ENCODE measurements at regions not wholly inside any gene's neighbourhood (a gene's known extent, or its start where the extent isn't known, plus 50 kb on each side); places are given as distances from the start of the nearest gene placed in this dataset.

DNA sequence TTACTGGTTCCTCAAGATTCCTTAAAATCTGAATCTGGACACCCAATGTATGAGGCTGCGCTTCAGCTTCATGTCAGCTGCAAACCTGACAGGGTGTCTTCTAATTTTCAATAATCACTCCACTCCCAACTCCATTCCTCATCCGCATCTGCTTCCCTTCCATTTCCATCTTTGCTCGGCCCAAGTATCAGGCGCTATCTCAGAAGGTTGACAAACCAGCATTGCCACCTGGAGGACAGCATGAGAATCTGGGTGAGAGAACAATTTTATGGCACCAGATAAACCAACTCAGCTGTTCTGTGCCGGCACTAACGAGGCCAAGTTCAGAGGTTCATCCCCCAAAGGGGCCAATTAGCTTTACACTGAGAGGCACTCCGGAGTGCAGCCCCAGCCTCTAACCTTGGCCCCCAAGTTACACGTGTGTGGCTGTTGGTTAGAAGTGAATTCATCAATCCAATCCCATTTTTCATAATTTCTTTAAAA lies 79.1 kb upstream of the LMO2 start:
- H3K4me3 Mint-ChIP-seq: no peak overlapping the region
- TF ChIP-seq ETS1 (IDR thresholded peaks at IDR 0.05): no peak
- TF ChIP-seq, protein P1, sequence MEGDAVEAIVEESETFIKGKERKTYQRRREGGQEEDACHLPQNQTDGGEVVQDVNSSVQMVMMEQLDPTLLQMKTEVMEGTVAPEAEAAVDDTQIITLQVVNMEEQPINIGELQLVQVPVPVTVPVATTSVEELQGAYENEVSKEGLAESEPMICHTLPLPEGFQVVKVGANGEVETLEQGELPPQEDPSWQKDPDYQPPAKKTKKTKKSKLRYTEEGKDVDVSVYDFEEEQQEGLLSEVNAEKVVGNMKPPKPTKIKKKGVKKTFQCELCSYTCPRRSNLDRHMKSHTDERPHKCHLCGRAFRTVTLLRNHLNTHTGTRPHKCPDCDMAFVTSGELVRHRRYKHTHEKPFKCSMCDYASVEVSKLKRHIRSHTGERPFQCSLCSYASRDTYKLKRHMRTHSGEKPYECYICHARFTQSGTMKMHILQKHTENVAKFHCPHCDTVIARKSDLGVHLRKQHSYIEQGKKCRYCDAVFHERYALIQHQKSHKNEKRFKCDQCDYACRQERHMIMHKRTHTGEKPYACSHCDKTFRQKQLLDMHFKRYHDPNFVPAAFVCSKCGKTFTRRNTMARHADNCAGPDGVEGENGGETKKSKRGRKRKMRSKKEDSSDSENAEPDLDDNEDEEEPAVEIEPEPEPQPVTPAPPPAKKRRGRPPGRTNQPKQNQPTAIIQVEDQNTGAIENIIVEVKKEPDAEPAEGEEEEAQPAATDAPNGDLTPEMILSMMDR (conservative IDR thresholded peaks at IDR 0.05; ENCODE audit: low read depth in 2 of 2): peak; percentile 69 to 93
- no peak overlapping the region for H3K4me2 ChIP-seq

DNA sequence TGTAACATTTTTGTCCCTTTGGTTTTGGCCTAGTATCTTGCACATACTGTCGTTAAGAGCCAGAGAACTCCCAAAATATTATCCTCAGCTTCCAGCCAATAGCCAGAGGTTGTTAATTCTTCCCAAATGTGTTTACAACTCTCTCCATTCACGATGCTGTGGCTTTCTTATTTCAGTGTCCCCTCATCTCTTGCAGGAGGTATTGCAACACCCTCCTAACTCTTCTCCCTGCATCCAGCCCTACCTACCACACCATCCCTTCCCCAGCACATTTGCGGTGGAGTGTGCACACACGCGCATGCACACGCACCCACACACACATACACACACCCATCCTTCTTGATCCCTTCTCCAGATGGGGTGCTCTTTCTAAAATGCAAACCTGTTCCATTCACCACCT lies 75.6 kb upstream of the LMO2 start:
- no peaks in the 10 kb centered on the region; the same call in 2 of the 3 replicates for H3K9me3 Mint-ChIP-seq
- Histone ChIP-seq H3K4me2 (no peak overlapping the region), H3K27me3 (ENCODE audit: insufficient read depth) (no peaks in the 10 kb centered on the region), H3F3A (replicated peaks; ENCODE audit: low read depth) (no peaks in the 10 kb centered on the region), H3K9me2 (ENCODE audit: insufficient read depth) (no peaks in the 10 kb centered on the region), H3K79me2 (replicated peaks; ENCODE audit: insufficient read depth) (no peaks in the 10 kb centered on the region), H4K20me1 (replicated peaks; ENCODE audit: insufficient read depth) (no peaks in the 10 kb centered on the region), H2AFZ (no peak overlapping the region), H3K27ac (ENCODE audit: low read depth) (no peak overlapping the region), H3K4me1 (ENCODE audit: insufficient read depth) (0 out of 2 replicates have a peak, but pooled peaks cover 3% of the 10 kb centered on the region), H3K36me3 (ENCODE audit: insufficient read depth) (no peaks in the 10 kb centered on the region), H3K4me3 (no peak overlapping the region)
- DNase-seq (ENCODE audit: low spot score): no peak
- H3K36me3 Mint-ChIP-seq (ENCODE audit: low read depth): no peaks in the 10 kb centered on the region
- no peak overlapping the region for H3K27ac Mint-ChIP-seq
- no peak for ATAC-seq
- no peaks in the 10 kb centered on the region for H3K4me1 Mint-ChIP-seq
- no peak overlapping the region for H3K4me3 Mint-ChIP-seq
- peaks cover 6% of the 10 kb centered on the region for H3K27me3 Mint-ChIP-seq (ENCODE audit: insufficient read depth, low read depth, poor library complexity)
- no peak for TF ChIP-seq EZH2phosphoT487 (IDR thresholded peaks at IDR 0.05; ENCODE audit: unreplicated experiment)
- no peak for TF ChIP-seq ETS1 (IDR thresholded peaks at IDR 0.05)
- no peak for TF ChIP-seq ZNF331 (CRISPR knock-in tag; IDR thresholded peaks at IDR 0.05; ENCODE audit: low read depth)
- TF ChIP-seq, protein P2, sequence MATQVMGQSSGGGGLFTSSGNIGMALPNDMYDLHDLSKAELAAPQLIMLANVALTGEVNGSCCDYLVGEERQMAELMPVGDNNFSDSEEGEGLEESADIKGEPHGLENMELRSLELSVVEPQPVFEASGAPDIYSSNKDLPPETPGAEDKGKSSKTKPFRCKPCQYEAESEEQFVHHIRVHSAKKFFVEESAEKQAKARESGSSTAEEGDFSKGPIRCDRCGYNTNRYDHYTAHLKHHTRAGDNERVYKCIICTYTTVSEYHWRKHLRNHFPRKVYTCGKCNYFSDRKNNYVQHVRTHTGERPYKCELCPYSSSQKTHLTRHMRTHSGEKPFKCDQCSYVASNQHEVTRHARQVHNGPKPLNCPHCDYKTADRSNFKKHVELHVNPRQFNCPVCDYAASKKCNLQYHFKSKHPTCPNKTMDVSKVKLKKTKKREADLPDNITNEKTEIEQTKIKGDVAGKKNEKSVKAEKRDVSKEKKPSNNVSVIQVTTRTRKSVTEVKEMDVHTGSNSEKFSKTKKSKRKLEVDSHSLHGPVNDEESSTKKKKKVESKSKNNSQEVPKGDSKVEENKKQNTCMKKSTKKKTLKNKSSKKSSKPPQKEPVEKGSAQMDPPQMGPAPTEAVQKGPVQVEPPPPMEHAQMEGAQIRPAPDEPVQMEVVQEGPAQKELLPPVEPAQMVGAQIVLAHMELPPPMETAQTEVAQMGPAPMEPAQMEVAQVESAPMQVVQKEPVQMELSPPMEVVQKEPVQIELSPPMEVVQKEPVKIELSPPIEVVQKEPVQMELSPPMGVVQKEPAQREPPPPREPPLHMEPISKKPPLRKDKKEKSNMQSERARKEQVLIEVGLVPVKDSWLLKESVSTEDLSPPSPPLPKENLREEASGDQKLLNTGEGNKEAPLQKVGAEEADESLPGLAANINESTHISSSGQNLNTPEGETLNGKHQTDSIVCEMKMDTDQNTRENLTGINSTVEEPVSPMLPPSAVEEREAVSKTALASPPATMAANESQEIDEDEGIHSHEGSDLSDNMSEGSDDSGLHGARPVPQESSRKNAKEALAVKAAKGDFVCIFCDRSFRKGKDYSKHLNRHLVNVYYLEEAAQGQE (IDR thresholded peaks at IDR 0.05; ENCODE audit: unreplicated experiment): no peak
- TF ChIP-seq, protein P3, sequence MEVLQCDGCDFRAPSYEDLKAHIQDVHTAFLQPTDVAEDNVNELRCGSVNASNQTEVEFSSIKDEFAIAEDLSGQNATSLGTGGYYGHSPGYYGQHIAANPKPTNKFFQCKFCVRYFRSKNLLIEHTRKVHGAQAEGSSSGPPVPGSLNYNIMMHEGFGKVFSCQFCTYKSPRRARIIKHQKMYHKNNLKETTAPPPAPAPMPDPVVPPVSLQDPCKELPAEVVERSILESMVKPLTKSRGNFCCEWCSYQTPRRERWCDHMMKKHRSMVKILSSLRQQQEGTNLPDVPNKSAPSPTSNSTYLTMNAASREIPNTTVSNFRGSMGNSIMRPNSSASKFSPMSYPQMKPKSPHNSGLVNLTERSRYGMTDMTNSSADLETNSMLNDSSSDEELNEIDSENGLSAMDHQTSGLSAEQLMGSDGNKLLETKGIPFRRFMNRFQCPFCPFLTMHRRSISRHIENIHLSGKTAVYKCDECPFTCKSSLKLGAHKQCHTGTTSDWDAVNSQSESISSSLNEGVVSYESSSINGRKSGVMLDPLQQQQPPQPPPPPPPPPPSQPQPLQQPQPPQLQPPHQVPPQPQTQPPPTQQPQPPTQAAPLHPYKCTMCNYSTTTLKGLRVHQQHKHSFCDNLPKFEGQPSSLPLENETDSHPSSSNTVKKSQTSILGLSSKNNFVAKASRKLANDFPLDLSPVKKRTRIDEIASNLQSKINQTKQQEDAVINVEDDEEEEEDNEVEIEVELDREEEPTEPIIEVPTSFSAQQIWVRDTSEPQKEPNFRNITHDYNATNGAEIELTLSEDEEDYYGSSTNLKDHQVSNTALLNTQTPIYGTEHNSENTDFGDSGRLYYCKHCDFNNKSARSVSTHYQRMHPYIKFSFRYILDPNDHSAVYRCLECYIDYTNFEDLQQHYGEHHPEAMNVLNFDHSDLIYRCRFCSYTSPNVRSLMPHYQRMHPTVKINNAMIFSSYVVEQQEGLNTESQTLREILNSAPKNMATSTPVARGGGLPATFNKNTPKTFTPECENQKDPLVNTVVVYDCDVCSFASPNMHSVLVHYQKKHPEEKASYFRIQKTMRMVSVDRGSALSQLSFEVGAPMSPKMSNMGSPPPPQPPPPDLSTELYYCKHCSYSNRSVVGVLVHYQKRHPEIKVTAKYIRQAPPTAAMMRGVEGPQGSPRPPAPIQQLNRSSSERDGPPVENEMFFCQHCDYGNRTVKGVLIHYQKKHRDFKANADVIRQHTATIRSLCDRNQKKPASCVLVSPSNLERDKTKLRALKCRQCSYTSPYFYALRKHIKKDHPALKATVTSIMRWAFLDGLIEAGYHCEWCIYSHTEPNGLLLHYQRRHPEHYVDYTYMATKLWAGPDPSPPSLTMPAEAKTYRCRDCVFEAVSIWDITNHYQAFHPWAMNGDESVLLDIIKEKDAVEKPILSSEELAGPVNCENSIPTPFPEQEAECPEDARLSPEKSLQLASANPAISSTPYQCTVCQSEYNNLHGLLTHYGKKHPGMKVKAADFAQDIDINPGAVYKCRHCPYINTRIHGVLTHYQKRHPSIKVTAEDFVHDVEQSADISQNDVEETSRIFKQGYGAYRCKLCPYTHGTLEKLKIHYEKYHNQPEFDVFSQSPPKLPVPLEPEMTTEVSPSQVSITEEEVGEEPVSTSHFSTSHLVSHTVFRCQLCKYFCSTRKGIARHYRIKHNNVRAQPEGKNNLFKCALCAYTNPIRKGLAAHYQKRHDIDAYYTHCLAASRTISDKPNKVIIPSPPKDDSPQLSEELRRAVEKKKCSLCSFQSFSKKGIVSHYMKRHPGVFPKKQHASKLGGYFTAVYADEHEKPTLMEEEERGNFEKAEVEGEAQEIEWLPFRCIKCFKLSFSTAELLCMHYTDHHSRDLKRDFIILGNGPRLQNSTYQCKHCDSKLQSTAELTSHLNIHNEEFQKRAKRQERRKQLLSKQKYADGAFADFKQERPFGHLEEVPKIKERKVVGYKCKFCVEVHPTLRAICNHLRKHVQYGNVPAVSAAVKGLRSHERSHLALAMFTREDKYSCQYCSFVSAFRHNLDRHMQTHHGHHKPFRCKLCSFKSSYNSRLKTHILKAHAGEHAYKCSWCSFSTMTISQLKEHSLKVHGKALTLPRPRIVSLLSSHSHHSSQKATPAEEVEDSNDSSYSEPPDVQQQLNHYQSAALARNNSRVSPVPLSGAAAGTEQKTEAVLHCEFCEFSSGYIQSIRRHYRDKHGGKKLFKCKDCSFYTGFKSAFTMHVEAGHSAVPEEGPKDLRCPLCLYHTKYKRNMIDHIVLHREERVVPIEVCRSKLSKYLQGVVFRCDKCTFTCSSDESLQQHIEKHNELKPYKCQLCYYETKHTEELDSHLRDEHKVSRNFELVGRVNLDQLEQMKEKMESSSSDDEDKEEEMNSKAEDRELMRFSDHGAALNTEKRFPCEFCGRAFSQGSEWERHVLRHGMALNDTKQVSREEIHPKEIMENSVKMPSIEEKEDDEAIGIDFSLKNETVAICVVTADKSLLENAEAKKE (CRISPR knock-in tag; IDR thresholded peaks at IDR 0.05): no peak

More for the DNA sequence above, 79.1 kb upstream of the LMO2 start:
- H3K4me3 ChIP-seq: no peak overlapping the region
- no peaks in the 10 kb centered on the region for H3F3A ChIP-seq (replicated peaks; ENCODE audit: low read depth)
- 0 out of 2 replicates have a peak, but pooled peaks cover 3% of the 10 kb centered on the region for H3K4me1 ChIP-seq (ENCODE audit: insufficient read depth)
- ATAC-seq (peak; percentile 97), DNase-seq (ENCODE audit: low spot score) (peak; percentile 81)
- no peak overlapping the region for H3K27ac ChIP-seq (ENCODE audit: low read depth)
- no peaks in the 10 kb centered on the region; the same call in 2 of the 3 replicates for H3K9me3 Mint-ChIP-seq
- no peaks in the 10 kb centered on the region for H3K79me2 ChIP-seq (replicated peaks; ENCODE audit: insufficient read depth)
- peak overlapping the region; percentile 63; the same call in 1 of the 2 replicates for H2AFZ ChIP-seq
- no peaks in the 10 kb centered on the region for H3K4me1 Mint-ChIP-seq
- H3K9me2 ChIP-seq (ENCODE audit: insufficient read depth): no peaks in the 10 kb centered on the region
- H3K27ac Mint-ChIP-seq: no peak overlapping the region
- peaks cover 6% of the 10 kb centered on the region for H3K27me3 Mint-ChIP-seq (ENCODE audit: insufficient read depth, low read depth, poor library complexity)
- no peaks in the 10 kb centered on the region for H3K36me3 ChIP-seq (ENCODE audit: insufficient read depth)
- H3K27me3 ChIP-seq (ENCODE audit: insufficient read depth): no peaks in the 10 kb centered on the region
- no peaks in the 10 kb centered on the region for H4K20me1 ChIP-seq (replicated peaks; ENCODE audit: insufficient read depth)
- no peaks in the 10 kb centered on the region for H3K36me3 Mint-ChIP-seq (ENCODE audit: low read depth)
